ENCODE measurements at regions not wholly inside any gene's neighbourhood (a gene's known extent, or its start where the extent isn't known, plus 50 kb on each side); places are given as distances from the start of the nearest gene placed in this dataset.

DNA sequence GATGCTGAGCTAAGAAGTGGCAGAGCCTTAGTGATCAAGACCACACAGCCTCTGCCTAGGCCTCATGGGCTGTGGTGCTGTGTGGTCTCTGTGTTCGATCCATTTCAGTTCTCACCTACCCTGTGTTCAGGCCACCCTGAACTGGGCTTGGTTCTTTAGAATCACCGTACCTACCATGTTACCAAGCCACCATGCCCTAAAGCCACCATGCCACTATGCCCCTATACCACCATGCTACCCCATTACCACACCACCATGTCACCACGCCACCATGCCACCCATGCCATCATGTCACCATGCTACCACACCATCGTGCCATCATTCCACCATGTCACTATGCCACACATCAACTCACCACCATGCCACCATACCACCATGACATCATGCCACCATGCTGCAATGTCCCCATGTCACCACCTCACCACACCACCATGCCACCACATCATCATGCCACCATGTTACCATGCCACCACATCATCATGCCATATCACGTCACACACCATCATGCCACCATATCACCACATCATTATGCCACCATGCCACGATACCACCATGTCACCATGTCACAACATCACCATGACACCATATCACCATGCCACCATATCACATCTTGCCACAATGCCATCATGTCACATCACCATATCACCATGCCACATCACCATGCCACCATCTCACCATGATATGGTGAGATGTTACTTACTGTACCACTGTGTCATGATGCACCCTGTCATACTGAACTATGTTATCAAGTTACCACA, 191.0 kb upstream of the ARL4C start:
- TF ChIP-seq NR3C1 (IDR thresholded peaks at IDR 0.05) (no peak), SREBF2 (IDR thresholded peaks at IDR 0.05) (no peak), HOXB5 (CRISPR knock-in tag; IDR thresholded peaks at IDR 0.05) (no peak), HOXB13 (CRISPR knock-in tag; IDR thresholded peaks at IDR 0.05; ENCODE audit: low read depth) (no peak), MAFK (IDR thresholded peaks at IDR 0.05; ENCODE audit: partially characterized antibody) (no peak), RNF2 (IDR thresholded peaks at IDR 0.05; ENCODE audit: borderline replicate concordance, low read depth) (no peak), FOSB (CRISPR knock-in tag; IDR thresholded peaks at IDR 0.05) (no peak), NPAS2 (CRISPR knock-in tag; IDR thresholded peaks at IDR 0.05; ENCODE audit: borderline replicate concordance) (no peak), EP300 (IDR thresholded peaks at IDR 0.05) (no peak), CBX2 (IDR thresholded peaks at IDR 0.05; ENCODE audit: borderline replicate concordance, low read depth) (no peak), POLR2AphosphoS2 (conservative IDR thresholded peaks at IDR 0.05; ENCODE audit: low read length) (no peak), FOSL2 (IDR thresholded peaks at IDR 0.05) (no peak), FOSL2 (CRISPR knock-in tag; IDR thresholded peaks at IDR 0.05) (no peak)
- TF ChIP-seq, protein P1, sequence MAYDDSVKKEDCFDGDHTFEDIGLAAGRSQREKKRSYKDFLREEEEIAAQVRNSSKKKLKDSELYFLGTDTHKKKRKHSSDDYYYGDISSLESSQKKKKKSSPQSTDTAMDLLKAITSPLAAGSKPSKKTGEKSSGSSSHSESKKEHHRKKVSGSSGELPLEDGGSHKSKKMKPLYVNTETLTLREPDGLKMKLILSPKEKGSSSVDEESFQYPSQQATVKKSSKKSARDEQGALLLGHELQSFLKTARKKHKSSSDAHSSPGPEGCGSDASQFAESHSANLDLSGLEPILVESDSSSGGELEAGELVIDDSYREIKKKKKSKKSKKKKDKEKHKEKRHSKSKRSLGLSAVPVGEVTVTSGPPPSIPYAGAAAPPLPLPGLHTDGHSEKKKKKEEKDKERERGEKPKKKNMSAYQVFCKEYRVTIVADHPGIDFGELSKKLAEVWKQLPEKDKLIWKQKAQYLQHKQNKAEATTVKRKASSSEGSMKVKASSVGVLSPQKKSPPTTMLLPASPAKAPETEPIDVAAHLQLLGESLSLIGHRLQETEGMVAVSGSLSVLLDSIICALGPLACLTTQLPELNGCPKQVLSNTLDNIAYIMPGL (CRISPR knock-in tag; IDR thresholded peaks at IDR 0.05; ENCODE audit: borderline replicate concordance) = no peak
- TF ChIP-seq, protein P2, sequence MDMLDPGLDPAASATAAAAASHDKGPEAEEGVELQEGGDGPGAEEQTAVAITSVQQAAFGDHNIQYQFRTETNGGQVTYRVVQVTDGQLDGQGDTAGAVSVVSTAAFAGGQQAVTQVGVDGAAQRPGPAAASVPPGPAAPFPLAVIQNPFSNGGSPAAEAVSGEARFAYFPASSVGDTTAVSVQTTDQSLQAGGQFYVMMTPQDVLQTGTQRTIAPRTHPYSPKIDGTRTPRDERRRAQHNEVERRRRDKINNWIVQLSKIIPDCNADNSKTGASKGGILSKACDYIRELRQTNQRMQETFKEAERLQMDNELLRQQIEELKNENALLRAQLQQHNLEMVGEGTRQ (IDR thresholded peaks at IDR 0.05) = no peak
- TF ChIP-seq, protein P3, sequence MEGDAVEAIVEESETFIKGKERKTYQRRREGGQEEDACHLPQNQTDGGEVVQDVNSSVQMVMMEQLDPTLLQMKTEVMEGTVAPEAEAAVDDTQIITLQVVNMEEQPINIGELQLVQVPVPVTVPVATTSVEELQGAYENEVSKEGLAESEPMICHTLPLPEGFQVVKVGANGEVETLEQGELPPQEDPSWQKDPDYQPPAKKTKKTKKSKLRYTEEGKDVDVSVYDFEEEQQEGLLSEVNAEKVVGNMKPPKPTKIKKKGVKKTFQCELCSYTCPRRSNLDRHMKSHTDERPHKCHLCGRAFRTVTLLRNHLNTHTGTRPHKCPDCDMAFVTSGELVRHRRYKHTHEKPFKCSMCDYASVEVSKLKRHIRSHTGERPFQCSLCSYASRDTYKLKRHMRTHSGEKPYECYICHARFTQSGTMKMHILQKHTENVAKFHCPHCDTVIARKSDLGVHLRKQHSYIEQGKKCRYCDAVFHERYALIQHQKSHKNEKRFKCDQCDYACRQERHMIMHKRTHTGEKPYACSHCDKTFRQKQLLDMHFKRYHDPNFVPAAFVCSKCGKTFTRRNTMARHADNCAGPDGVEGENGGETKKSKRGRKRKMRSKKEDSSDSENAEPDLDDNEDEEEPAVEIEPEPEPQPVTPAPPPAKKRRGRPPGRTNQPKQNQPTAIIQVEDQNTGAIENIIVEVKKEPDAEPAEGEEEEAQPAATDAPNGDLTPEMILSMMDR (IDR thresholded peaks at IDR 0.05) = no peak
- TF ChIP-seq, protein P4, sequence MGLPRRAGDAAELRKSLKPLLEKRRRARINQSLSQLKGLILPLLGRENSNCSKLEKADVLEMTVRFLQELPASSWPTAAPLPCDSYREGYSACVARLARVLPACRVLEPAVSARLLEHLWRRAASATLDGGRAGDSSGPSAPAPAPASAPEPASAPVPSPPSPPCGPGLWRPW (IDR thresholded peaks at IDR 0.05) = no peak
- DNase-seq (ENCODE audit: low read depth in 1 of 2, low spot score in 1 of 2) = no peak
- Histone ChIP-seq H3K9me3 (no peaks in the 10 kb centered on the region), H3K4me1 (peaks cover 50% of the 10 kb centered on the region), H3K4me3 (no peak overlapping the region), H3K4me2 (no peak overlapping the region), H3K27ac (peak overlapping the region in 1 of 2 experiments; percentile 56; a peak in 2 of 6 replicates)
- ChIA-PET POLR2A (no interaction called here), CTCF (no interaction called here)
- FAIRE-seq = no peak
- 91% methylated on average over 6 of the region's 6 CpGs for WGBS (ENCODE audit: missing lambda C conversion rate)
- no peak for ATAC-seq

DNA sequence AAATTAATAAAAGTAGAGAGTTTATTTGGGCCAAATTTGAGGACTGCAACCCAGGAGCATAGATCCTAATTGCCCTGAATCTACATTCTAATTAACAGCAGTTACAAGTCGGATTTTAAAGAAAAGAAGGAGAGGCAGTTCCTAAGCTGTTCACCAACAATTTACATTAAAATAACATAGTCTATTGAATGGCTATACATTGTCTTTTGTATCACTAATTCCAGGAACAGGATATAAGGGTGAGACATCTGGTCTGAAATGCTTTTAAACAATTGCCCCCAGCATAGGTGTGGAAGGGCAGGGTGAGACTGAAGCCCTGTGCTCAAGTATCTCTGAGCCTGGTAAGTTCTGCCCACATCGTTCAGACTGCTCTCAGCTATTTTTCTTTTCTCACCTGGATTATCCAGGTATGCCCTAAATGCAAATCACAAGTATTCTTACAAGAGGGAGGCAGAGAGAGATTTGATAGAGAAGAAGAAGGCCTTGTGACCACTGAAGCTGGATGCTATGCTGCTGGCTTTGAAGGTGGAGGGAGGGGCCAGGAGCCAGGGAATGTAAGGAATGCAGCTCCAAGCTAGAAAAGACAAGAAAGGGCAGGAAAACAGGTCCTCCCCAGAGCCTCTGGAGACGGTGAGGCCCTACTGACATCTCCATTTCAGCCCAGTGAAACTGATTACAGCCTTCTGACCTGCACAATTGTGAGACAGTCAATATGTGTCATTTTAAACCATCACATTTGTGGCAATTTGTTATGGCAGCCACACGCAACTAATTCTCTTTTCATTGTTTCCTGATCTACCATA, 189.4 kb upstream of the ARL4C start:
- ChIA-PET CTCF (no interaction called here), POLR2A (no interaction called here)
- TF ChIP-seq KDM5A (IDR thresholded peaks at IDR 0.05) (no peak), HEYL (CRISPR knock-in tag; IDR thresholded peaks at IDR 0.05) (no peak), ZSCAN20 (CRISPR knock-in tag; IDR thresholded peaks at IDR 0.05) (no peak), RAD21 (conservative IDR thresholded peaks at IDR 0.05 in 1 of 2, IDR thresholded peaks at IDR 0.05 in 1 of 2) (no peak), SMC3 (IDR thresholded peaks at IDR 0.05) (no peak), EHF (CRISPR knock-in tag; IDR thresholded peaks at IDR 0.05) (no peak), CHD4 (IDR thresholded peaks at IDR 0.05; ENCODE audit: borderline replicate concordance) (no peak), ESRRA (IDR thresholded peaks at IDR 0.05; ENCODE audit: borderline replicate concordance, low read length) (no peak), HOXA7 (CRISPR knock-in tag; IDR thresholded peaks at IDR 0.05) (no peak), HOXB5 (CRISPR knock-in tag; IDR thresholded peaks at IDR 0.05) (no peak), ZC3H11A (IDR thresholded peaks at IDR 0.05) (no peak), MAFK (IDR thresholded peaks at IDR 0.05; ENCODE audit: partially characterized antibody) (no peak), CBX2 (IDR thresholded peaks at IDR 0.05; ENCODE audit: borderline replicate concordance, low read depth) (no peak), POLR2A (IDR thresholded peaks at IDR 0.05; ENCODE audit: low read length) (no peak), BHLHE40 (IDR thresholded peaks at IDR 0.05; ENCODE audit: low read depth, low read length) (no peak), GATA3 (IDR thresholded peaks at IDR 0.05; ENCODE audit: borderline replicate concordance) (no peak), FOXS1 (CRISPR knock-in tag; IDR thresholded peaks at IDR 0.05) (no peak)
- TF ChIP-seq, protein P5, sequence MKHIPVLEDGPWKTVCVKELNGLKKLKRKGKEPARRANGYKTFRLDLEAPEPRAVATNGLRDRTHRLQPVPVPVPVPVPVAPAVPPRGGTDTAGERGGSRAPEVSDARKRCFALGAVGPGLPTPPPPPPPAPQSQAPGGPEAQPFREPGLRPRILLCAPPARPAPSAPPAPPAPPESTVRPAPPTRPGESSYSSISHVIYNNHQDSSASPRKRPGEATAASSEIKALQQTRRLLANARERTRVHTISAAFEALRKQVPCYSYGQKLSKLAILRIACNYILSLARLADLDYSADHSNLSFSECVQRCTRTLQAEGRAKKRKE (CRISPR knock-in tag; IDR thresholded peaks at IDR 0.05; ENCODE audit: low read depth) = no peak
- Histone ChIP-seq H3K27ac (peak overlapping the region; percentile 53 to 69), H3K9me3 (no peaks in the 10 kb centered on the region), H3K4me3 (no peak overlapping the region), H3K4me2 (peak overlapping the region; percentile 41), H3K4me1 (peaks cover 49% of the 10 kb centered on the region)
- peak in 1 of 2 experiments; percentile 37 for DNase-seq (ENCODE audit: low read depth in 1 of 2, low spot score in 1 of 2)
- ATAC-seq = peak; percentile 64 to 86; a peak in 4 of 6 replicates
- FAIRE-seq = no peak
- 58% methylated on average over 4 of the region's 4 CpGs for WGBS (ENCODE audit: missing lambda C conversion rate)
